ENCODE measurements at regions not wholly inside any gene's neighbourhood (a gene's known extent, or its start where the extent isn't known, plus 50 kb on each side); places are given as distances from the start of the nearest gene placed in this dataset.

DNA sequence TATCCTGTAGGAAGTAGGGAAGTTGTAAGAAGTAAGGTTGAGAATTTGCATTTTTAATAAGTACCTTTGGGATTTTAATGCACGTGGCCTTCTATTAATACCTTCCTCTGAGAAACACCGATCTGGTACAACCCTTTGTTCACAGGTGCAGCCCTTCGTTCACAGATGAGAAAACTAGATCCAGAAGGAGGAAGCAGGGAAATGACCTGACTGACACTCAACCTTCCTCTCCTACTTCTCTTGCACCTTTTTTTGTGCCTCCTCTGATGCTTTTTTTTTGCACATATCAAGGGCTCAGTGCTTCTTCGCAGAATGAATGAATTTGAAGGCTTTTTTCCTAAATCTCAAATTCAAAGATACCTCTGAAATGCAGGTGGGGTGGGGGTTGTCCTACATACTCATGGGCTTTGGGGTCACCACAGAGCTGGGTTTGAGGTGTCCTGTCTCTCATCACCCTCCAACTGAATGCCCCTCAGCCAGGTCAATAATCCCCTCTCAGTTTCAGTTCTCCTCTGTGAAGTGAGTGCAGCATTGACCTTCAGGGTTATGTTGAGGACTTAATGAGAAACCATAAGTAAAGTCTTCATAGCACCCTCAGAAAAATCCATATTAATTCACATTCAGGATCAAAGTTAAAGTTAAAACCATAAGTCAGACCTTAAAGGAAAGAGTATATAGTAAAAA is 161.5 kb upstream of the CTNNB1 start:
- DNase-seq (ENCODE audit: low read depth in 2 of 2), result no peak

DNA sequence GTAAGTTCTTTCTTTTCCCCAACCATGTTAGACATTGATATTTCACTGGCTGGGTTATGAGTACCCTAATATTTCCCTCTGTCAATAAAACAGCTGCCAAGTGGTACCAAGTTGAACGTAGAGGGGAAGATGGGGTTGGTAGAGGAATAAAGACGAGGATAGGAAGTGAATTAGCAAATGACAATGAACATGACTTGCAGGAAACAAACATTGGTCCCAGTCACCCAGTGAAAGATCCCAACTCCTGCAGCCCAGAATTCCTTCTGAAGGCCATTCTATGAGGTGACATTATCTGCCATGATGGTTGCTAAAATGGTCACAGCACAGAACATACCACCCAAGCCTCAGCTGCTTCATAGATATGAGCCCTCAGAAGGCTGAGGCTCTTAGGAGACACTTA is 159.0 kb upstream of the CTNNB1 start:
- DNase-seq (ENCODE audit: low read depth in 2 of 2), result no peak

DNA sequence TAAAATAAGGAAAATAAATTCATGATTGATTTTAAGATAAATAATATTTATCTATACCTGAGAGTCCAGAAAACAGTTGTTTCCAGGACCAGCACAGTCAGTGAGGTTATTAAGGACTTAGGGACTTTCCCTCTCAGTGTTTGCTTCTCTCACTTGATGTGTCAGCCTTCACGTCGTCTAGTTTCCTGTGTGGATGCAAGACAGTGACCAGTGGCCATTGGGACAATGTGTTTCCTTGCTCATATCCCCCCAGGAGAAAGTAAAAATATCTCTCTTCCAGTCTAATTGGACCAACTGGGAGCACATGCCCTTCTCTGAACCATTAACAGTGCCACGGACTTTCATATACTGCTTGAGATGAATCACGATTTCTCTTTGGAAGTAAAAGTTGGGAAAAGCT is 157.8 kb upstream of the CTNNB1 start:
- DNase-seq (ENCODE audit: low read depth in 2 of 2), result no peak

DNA sequence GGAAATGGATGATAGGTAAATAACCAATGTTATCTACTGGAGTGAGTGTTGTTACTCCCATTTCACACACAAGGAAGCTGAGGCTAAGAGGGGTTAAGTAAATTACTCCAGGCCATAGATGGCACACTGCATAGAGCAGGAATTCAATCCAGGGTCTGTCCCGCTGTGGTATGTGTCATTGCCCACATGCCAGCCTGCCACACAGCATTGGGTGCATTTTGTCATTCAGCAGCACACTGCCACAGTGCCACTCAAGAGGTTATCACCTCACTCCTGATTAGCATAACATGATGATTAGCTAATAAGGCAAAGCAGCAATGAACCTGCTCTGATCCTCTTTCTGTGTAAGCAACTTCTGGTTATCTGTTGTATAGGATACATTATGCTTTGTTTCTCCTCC is 157.4 kb upstream of the CTNNB1 start:
- DNase-seq (ENCODE audit: low read depth in 2 of 2), result no peak

DNA sequence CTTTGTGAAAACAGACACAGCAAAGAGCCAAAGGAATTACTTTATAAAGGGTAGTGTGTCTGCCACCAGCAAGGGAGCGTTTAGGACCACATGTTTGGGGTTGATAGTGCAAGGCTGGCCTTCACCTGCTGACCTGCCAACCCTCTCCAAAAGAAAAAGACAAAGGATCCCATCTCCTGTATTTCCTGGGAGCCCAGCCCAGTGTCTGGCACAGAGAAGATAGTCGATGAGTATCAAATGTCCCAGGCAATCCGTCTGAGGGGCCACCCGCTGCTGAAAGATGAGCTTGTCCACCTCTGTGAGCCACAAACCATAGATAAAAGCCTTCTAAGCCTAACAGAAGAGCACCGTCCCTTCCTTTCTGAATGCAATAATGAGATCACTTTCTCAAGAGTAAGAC is 154.8 kb upstream of the CTNNB1 start:
- no peak for DNase-seq (ENCODE audit: low read depth in 2 of 2)

DNA sequence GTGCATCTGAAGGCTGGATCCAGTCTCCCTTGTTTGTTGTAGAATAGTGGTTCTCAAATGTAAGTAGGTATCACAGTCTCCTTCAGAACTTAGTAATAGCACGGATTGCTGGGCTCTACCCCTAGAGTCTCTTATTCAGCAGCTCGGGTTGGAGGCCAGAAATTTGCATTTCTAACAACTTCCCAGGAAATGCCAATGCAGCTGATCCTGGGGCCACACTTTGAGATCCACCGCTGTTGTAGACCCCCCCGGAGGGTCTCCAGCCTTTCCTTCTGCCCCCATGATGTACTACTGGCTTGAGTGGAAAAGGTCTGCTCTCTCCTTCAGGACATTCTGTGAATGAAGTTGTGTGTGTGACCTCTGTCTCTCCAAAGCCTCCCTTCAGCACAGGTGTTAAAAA is 153.8 kb upstream of the CTNNB1 start:
- no peak for DNase-seq (ENCODE audit: low read depth in 2 of 2)

DNA sequence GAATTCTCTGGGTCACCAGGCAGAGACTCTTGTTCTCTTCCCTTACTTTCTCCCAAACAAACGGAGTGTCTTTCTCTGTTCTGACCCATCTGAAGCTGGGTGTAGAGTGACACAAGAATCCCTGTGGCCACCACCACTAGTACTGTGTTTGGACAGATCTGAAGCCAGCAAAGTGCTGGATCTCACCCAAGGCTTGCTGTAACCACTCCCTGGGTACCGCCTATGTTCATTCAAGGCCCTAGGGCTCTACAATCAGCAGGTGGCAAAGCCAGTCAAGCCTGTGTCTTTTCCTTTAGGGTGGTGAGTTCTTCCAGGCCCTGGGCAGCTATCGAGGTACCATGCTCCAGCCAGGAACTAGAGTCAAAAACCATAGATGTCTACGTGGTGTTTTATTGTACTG is 149.2 kb upstream of the CTNNB1 start:
- DNase-seq (ENCODE audit: low read depth in 2 of 2), result no peak

DNA sequence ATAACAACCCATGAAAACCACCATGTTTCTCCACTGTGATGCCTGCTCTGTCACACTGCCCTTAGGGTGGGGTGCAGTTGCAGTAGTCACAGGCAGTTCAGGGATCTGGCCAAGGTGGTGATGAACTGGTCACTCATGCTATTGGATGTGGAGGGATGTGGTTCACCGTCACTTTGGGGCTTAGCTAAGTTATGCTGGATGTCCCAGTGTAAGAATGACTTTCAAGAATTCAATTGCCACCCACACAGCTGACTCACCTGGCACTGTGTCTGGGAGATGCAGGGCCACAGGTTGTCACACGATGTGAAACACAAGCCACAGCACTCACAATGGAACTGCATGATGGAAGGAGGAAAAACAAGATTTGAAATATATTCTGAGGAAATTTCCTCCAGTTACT is 146.1 kb upstream of the CTNNB1 start:
- no peak for DNase-seq (ENCODE audit: low read depth in 2 of 2)

DNA sequence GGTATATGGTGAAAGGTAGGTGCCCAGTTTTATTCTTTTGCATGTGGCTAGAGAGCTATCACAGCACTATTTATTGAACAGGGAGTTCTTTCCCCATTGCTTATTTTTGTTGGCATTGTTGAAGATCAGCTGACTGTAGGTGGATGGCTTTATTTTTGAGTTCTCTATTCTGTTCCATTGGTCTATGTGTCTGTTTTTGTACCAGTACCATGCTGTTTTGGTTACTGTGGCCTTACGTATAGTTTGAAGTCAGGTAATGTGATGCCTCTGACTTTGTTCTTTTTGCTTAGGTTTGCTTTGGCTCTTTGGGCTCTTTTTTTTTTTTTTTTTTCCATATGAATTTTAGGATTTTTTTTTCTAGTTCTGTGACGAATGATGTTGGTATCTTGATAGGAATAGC is 139.2 kb upstream of the CTNNB1 start:
- DNase-seq (ENCODE audit: low read depth in 2 of 2), result no peak

DNA sequence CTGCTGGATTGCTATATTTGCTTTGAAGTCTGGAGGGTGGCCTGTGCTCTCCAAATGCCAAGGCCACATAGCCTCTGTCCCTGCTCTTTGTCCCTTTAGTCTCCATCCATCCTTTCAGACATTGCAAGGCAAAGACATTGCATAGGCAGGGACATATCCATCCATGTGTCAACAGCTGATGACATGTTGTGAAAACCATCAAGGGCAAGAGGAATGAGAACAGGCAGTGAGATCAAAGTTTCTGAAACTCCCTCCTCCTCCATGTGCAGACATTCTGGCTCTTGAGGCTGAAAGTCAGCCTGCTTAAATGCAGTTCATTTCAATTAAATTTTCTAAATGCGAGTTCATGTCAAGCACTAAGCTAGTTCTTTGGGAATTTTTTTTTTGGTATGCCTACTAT is 135.2 kb upstream of the CTNNB1 start:
- no peak for DNase-seq (ENCODE audit: low read depth in 2 of 2)

DNA sequence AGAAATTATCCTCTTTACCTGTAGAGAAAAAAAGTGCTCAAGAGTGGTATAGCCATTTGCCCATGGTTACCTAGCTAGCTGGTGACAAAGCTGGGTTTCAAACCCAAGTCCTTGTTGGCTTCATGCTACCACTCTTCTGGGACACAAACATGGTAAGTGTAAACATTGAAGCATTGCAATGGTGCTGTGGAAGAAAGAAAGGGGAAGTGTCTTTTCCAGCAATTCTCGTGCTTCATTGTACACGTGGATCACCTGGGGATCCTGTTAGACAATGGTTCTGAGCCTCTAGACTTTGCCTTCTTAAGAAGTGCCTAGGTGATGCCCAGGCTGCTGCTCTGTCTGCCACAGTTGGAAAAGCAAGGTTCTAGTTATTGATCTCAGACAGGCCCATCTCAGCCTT is 134.8 kb upstream of the CTNNB1 start:
- no peak for DNase-seq (ENCODE audit: low read depth in 2 of 2)

DNA sequence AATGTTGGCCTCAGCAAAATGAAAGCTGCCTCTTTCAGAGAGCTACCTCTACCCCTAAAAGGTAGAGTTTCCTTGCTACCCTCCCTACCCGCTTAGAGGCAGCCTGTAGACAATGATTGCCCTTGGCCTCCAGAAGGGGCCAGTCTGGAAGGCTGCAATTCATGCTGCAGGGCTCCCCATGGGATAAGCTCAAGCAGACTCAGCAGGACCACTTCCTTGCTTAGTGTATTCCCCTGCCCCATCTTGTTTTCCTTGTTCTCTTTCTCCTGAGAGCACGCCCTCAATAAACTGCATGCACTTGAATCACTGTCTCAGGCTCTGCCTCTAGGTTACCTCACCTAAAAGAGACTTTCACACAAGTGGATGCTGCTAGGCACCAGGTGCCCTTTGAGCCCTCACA is 134.0 kb upstream of the CTNNB1 start:
- no peak for DNase-seq (ENCODE audit: low read depth in 2 of 2)

DNA sequence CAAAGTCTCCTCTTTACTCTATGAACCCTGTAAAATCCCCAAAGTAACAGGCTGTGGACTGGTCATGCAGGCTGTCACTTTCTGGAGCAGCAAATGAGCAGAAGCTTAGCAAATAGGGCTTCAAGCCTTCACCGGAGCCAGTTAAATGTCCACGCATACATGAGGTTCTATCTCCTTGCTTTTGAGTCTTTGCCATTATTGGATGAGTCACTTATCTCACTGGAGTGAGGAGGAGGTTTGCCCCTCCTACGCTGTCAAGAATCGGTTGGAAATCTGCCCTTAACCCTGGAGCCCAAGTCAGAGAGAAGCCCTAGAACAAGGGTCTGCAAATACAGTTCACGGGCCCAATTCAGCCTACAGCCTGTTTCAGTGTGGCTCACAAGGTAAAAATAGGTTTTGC is 126.1 kb upstream of the CTNNB1 start:
- no peak for DNase-seq (ENCODE audit: low read depth in 2 of 2)

DNA sequence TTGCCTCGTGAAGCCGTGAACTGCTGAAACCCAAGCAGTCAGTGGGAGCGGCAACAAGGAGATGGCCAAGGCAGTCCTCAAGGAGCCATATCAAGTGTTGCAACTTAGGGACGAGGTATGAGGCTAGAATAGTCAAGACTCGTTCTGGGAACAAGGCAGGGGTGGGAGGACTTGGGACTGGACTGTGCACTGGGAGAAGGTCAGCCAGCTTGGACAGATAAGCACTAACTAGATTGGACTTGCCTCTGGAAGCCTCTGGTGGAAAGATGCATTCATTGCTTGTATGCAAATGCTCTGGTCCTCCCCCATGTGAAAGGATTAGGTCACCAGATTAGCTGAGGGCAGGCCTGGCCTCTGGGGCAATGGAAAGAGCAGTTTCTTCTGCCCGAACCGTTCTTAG is 123.3 kb upstream of the CTNNB1 start:
- DNase-seq (ENCODE audit: low read depth in 2 of 2), result no peak

DNA sequence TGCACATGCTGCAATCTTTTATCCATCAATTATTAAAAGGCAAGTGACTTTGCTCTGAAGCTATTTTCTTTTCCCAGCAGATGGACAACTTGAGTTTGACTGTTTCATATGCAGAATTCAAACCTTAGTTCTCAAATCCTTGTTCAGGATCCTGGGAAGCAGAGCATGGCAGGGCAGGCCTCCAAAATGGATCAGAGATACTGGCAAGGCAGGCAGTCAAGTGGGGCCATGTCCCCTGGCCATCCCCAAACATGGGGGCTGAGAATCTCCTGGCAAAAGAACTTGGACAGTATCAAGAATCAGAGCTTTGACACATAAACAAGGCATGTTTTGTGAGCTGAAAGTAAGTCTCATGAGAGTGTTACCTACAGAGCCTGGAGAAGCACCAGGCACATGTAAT is 122.9 kb upstream of the CTNNB1 start:
- no peak for DNase-seq (ENCODE audit: low read depth in 2 of 2)

DNA sequence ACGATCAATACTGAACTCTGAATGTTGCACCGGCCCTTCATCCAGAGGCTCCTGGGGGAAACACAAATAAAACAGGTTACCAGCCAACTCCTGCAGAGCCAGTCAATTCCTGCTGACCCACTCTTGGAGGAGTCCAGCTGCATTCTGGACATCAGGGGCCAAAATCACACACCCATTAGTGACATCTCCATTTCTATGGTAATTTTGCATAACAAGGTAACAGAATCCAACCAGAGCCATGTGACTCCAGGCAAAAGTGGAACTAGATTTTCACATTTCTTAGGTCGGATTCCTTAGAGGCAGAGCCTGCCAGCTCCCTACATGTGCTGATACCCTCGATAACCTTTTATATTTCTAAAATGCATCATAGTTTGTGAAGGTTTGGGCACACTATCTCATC is 119.2 kb upstream of the CTNNB1 start:
- DNase-seq (ENCODE audit: low read depth in 2 of 2), result no peak

DNA sequence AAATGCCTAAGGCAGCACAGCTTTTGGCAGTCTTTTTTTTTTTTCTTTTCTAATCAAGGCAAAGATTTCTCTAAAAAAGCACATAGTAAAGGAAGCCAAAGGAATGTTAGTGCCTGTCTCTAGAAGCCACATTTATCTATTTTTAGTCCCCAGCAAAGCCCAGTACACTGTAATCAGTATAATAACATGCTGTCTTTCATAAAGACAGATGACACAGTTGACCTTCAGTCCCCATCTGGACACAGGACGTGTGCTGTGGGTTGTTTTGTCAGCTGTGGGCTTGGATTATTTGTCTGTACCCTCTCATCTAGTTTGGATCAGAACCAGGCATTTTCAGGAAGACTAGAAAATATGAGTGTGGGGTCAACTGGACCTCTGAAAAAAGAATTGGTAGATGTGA is 110.4 kb upstream of the CTNNB1 start:
- no peak for DNase-seq (ENCODE audit: low read depth in 2 of 2)

DNA sequence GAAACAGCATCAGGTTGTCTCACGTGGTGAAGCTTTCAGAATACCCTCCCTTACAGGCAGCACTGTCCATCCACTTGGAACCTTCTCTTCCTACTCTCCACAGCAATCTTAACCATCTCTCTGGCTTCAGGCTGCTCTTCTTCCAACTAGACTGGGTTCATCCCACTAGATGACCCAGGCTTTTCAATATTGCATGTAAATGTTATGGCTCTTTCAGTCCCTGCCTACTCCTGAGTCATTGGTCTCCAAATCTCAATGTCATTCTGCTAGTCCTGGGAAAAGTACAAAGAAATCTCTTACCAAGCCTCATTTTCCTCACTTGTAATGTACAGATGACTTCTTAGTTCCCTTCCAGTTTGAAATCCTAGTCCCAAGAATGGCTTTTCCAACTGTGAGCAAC is 109.7 kb upstream of the CTNNB1 start:
- DNase-seq (ENCODE audit: low read depth in 2 of 2), result no peak

DNA sequence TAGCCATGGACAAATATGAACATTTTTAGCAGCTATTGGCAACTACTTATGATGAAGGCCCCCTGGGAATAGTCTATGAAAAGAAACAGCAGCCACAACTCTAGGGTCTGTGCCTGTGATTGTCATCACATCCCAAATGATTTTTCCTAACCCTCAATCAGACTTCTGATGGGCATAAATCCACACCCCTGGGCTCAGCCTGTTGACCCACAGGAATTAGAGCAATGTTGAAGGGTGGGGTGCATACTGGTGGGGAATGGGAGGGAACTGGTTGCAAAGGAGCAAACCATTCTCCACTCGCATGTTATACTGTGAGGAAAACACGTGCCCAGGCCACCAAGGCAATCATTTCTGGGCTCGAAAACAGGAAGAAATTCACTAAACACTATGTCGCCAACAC is 106.5 kb upstream of the CTNNB1 start:
- DNase-seq (ENCODE audit: low read depth in 2 of 2), result no peak

DNA sequence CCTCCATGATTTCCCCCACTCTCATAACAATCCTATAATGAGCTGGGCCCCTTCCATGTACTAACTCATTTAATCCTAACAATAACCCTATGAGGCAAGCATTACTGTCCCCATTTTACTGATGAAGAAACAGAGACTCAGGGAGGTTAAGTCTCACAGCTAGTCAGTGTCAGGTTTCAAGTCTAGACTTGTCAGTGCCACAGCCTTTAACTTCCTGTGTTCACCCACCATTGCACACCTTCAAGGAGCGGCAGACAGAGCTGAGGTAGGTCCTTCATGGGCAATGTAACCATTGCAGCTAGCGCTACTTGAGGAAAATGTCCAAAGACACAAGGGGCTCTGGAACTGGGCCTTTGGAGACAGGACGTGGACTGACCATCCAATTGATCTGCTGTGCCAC is 105.8 kb upstream of the CTNNB1 start:
- DNase-seq (ENCODE audit: low read depth in 2 of 2), result no peak

DNA sequence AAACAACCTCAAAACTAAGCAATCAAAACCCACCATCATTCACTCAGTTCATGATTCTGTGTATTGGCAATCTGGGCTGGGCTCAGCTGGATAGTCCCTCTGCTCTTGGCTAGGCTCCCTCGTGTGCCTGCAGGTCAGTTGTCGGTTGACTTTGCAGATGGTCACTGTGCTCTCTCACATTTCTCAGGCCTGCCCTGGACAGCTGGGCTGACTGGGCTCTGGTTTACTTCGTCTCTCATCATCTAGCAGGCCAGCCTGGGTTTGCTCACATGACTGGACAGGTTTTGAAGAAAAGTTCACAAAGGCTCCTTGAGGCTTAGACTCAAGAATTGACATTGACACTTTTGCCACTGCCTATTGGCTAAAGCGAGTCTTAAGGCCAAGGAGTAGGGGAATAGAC is 105.0 kb upstream of the CTNNB1 start:
- no peak for DNase-seq (ENCODE audit: low read depth in 2 of 2)

DNA sequence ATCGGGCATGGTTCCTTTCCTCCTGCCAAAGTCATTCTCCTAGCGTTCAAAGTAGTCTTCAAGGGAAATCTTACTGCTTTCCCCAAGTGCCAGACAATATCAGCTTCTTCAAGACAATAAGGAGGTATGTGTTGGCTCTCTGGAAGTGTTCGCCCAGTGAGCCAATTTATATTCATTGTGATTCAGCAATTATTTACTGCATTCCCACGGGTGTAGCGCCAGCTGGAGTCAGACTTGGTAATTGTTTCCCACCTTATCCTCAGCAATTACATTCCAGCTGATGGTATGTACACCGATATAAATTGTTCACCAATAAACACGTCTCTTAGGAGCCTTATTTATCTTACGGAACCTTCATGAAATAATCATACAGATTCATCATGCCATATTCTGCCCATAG is 103.6 kb upstream of the CTNNB1 start:
- no peak for DNase-seq (ENCODE audit: low read depth in 2 of 2)

DNA sequence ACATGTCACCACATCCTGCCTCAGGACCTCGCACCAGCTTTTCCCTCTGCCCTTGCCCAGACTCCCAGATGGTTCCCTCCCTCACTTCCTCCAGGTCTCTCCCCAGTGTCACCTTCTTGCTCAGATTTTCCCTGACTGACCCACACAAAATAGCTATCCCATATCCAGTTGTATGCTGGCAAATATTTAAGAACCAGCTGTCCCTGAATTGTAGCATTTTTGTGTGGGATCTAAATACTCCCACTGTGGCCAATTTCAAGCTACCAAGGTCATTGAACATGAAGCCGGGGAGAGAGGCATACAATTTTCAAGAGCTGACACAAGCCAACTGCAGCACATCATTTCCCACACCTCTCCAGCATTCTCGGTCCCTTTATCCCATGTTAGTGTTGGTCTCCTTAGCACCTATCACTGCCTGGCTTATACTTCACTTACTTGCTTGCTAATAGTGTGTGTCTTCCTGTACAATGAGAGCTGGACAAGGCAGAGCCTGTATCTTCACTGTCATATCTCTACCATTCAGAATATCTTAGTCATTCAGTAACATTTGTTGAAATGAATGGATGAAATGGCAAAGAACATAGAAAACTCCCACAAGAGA is 101.3 kb upstream of the CTNNB1 start:
- no peak for DNase-seq (ENCODE audit: low read depth in 2 of 2)

DNA sequence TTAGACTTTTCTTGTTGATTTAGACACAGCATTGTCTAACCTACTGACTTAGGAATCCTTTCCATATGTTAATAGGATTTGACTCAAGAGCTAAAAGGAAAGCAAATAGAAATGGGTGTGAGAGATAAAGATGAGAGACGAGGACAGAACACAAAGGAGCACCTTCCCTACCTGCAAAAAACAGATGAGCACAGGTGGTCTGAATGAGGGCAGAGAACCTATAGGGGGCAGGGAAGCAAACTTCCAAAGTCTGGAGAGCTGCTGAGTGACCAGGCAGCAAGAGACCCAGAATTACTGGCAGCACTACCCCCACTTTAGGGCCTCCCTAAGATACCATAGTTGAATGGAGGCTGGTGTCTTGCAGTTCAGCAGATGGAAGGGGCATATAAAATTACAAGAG is 98.1 kb upstream of the CTNNB1 start:
- DNase-seq (ENCODE audit: low read depth in 2 of 2), result no peak

Data from stimulated activated CD4-positive, alpha-beta T cell treated with anti-CD3 and anti-CD28 coated beads, Interleukin-1b, Interleukin-23, amount 100 ng/mL, for 1 hour (primary cell).